GM18520 (cell line): ENCODE measurements at regions not wholly inside any gene's neighbourhood (a gene's known extent, or its start where the extent isn't known, plus 50 kb on each side); places are given as distances from the start of the nearest gene placed in this dataset.
"Not testable (repeated sequence)": the region's sequence is repeated elsewhere in the genome, so short reads cannot be mapped to it uniquely, and the experiment has no call there.

Experiments
- ATAC-seq: cut with Tn5 transposase; IDR thresholded peaks from one replicate; pipeline ENCODE4 v1.9.1; 2021; ENCODE audit not compliant: unreplicated experiment

DNA sequence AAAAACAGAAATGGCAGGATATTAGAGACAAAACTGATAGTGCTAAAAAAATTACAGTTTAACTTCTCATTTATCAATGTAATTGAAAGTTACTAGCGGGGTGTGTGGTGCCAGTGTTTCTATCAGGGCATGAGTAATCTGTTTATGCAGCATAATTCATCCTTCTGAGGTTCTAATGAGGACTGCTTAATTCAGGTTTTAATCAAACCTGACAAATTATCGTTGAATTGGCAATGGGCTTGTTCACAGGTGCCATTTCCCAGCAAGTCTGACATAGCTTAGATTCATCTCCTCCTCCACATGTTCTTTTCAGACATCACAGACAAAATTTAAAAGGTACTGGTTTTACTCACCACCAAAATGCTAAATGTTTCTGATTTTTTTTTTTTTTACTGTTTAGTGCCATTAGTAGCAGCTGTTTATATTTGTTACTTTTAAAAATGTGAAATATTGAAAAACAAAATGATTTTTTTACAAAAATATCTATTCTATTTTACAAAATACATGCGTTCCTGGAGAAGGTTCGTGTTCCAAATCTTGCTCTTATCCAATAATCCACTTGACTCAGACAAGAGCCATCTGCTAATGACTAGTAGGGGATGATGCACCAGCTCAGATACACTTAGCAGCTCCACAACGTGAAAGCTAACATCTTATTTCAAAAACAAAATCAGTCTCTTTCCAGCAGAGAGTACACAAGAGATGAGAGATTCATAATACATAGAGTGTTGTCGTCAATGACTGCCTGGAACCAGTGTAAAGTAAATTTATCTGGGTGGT is 447.7 kb upstream of the DPPA4 start:
- ATAC-seq: no peak

DNA sequence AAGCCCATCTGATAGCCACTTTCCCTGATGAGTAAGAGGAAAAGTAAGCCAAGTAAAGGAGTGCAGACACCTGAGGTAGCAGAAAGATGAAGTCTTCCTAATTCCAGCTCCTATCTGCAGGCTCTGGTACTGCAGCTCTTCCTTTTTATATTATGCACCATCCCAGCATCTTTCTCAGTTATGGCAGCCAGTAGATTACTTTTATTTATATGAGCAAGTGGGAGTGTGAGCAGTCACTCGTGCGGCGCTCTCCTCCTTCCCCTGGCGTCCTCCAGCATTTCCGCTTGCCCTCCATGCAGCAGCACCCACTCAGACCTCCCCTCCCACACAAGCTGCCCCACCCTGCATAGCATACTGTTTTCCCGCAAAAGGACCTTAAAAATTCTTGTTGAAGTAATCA is 465.9 kb upstream of the DPPA4 start:
- ATAC-seq: no peak

DNA sequence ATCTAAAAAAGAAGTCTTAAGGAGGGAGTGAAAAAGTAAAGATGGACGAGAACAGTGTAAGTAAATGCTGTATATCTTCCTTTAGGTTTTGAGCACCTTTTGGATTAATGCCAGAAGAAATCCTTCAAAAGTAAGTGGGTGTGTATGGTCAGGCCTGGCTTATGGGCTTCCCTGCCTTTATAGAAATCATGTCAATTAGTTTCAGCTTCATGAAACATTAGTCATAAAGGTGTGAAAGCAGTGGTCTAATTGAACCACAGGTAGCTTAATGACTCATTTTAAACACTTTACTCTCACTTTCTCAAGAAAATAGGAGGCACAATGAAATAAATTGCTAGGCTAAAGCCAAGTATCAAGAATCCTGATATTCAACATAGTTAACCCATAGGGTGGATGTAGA is 467.4 kb upstream of the DPPA4 start:
- ATAC-seq: no peak

GRCh38 chr3:109806929-109807328 is 469.6 kb upstream of the DPPA4 start:
- ATAC-seq: no peak

DNA sequence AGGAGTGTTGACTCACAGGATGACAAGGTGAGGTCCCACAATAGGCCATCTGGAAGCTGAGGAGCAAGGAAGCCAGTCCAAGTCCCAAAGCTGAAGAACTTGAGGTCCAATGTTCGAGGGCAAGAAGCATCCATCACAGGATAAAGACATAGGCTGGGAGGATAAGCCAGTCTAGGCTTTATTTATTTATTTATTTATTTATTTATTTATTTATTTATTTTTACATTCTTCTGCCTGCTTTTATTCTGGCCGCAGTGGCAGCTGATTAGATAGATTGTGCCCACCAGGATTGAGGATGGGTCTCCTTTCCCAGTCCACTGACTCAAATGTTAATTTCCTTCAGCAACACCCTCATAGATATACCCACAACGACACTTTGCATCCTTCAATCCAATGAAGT is 472.2 kb upstream of the DPPA4 start:
- ATAC-seq: no peak

DNA sequence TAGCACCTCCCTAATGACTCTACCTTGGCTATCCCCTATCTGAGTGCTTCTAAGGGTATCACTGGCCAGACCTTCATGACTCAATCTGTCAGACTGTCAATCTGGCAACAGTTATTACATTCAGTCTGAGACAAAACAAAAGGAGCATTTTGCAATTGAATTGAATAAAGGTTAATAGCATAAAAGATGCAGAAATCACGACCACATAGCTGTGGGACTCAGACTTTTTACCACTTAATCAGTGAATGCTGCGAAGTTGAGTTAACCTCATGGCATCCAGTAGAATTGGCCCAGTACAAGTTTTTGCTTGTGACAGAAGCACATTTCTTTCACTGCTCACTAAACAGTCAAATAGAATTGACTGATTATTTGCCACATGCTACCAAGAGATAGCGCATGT is 480.7 kb upstream of the DPPA4 start:
- no peak for ATAC-seq

DNA sequence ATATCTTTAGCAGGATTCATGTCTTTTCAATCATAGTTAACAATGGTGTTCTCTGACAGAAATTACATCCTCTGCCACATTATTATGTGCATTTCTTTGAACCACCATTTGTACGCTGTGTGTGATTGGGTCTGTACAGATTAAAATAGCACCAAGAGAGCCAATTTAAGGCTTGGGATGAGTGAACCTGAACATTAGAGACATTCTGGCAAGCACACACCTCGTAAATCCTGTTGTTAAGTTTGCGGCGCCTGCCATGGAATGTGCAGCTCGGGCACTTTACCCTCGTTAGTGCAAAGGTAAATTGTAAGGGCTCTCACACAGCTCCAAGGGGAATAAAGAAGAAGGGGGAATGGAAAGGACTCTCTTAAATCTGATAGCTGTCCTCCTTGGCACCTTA is 482.4 kb upstream of the DPPA4 start:
- ATAC-seq: no peak

GRCh38 chr3:109825971-109826810 is 488.8 kb upstream of the DPPA4 start:
- no peak for ATAC-seq

DNA sequence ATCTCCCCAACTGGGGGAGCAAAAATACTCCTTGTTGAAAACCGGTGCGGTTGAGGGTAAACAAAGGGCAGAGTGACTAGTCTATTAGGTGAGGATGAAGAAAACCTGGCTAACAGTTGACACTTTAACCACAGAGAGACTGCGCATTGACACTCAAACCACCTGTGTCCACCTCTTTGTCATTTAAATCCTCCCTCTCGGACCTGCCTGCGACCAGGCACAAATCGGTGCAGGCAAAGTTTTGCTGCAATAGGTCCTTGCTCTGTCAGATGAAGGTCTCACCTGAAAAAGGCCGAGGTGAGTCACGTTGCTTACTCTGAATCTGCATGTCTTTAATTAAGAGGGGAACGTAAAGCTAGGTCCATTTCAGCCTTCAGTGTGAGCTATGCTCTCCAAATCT is 494.1 kb upstream of the DPPA4 start:
- ATAC-seq: no peak

DNA sequence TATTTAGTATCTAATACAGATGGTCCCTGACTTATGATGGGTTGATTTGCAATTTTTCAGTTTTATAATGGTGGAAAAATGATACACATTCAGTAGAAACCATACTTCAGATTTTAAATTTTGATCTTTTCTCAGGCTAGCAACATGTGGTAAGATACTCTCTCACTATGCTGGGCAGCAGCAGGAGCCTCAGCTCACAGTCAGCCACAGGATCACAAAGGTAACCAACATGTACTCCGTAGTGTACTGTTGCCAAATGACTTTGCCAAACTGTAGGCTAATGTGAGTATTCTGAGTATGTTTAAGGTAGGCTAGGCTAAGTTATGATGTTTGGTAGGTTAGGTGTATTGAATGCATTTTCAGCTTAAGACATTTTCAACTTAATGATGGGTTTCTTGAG is 498.6 kb upstream of the DPPA4 start:
- no peak for ATAC-seq

DNA sequence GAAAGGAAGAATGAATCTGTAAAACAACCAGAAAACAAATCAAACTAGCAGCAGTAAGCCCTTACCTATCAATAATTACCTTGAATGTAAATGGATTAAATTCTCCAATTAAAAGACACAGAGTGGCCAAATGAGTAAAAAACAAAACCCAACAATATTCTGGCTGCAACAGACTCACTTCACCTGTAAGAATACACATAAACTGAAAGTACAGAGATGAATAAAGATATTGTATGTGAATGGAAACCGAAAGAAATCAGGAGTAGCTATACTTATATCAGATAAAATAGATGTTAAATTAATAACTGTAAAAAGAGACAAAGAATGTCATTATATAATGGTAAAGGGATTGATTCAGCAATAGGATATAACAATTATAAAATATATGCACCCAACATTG is 514.5 kb upstream of the DPPA4 start:
- no peak for ATAC-seq

DNA sequence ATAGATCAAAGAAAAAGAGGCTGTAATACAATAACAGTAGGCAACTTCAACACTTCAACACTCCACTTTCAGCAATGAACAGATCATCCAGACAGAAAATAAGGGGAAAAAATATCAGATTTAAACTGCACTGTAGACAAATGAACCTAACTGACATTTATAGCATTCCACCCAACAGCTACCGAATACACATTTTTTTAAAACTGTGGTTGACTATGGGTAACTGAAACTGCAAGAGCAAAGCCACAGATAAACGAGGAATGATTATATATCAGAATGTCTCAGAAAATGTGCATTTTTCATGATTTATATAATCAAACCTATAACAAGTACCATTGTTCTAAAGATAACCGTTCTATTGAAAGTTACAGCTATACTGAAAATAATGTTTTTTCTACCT is 514.9 kb upstream of the DPPA4 start:
- ATAC-seq: no peak

GRCh38 chr3:109853077-109853731 is 515.9 kb upstream of the DPPA4 start:
- no peak for ATAC-seq

GRCh38 chr3:109863701-109864100 is 526.4 kb upstream of the DPPA4 start:
- no peak for ATAC-seq

- ATAC-seq: no peak
These were observed 527.1 kb upstream of the DPPA4 start for GRCh38 chr3:109864452-109864851.

- no peak for ATAC-seq
These were observed 532.2 kb upstream of the DPPA4 start for GRCh38 chr3:109869586-109869985.

GRCh38 chr3:109874896-109875708 is 537.8 kb upstream of the DPPA4 start:
- ATAC-seq: no peak

GRCh38 chr3:109877616-109878015 is 540.3 kb upstream of the DPPA4 start:
- not testable (repeated sequence) for ATAC-seq

- no peak for ATAC-seq
These were observed 544.8 kb upstream of the DPPA4 start for GRCh38 chr3:109882144-109882543.

DNA sequence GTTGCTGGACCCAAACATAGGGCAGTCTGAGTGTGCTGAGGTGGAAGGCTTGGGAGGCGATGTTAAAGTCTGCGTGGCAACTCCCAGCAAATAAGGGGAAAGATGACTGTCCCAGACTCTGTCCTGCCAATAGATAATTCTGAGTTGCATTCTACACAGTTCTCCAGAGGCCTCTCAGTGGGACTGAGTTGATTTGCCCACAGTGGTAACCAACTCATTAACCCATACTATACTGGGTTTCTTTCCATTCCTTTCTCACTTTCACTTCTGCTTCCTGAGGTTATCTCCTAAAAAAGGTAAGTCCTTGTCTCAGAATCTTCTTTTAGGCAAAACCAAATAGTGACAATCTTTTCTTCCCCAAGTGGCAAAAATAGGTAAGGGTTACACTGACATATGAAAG is 549.9 kb upstream of the DPPA4 start:
- no peak for ATAC-seq

GRCh38 chr3:109888026-109888425 is 550.7 kb upstream of the DPPA4 start:
- no peak for ATAC-seq
